ENCODE measurements at regions not wholly inside any gene's neighbourhood (a gene's known extent, or its start where the extent isn't known, plus 50 kb on each side); places are given as distances from the start of the nearest gene placed in this dataset.

GRCh38 chr10:25113191-25114035 is 61.4 kb upstream of the GPR158 start:
- peak; percentile 82 for DNase-seq (ENCODE audit: low spot score)

DNA sequence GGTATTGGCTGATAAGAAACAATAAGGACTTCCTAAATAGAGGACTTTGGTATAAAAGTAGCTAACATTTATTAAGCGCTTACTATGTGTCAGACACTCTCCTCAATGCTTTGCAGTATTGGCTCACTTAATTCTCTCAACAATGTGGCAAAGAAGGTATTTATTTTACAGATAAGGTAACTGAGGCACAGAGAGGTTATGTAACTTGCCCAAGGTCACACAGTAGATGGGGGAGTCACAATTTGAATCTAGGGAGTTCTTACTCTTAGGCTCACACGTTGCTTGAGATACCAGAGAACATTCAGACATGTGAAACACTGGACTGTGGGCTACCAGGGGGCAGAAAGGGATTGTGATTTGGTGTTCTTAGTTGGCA is 60.8 kb upstream of the GPR158 start:
- no peak for DNase-seq (ENCODE audit: low spot score)

DNA sequence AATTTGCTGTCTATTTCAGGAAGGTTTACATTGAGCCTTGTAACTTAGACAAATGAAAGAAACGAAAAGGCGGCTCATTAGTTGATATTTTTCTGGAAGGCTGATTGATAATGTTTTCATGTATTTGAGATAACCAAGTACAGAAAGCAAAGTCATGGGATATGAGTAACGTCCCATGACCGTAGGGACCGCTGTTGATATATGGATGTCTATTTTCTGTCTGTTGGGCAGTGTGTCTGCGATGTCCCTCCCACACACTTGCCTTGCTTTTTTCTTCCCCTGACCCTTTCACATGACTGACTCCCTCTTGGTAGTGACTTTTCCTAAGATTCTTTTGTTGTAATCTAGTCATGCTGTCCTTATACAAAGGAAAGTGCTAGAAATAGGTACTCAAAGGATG is 57.0 kb upstream of the GPR158 start:
- no peak for DNase-seq (ENCODE audit: low spot score)

GRCh38 chr10:25120188-25120587 is 54.6 kb upstream of the GPR158 start:
- DNase-seq (ENCODE audit: low spot score), result no peak
